Tibial nerve (tissue), 4 donors: ENCODE measurements at regions not wholly inside any gene's neighbourhood (a gene's known extent, or its start where the extent isn't known, plus 50 kb on each side); places are given as distances from the start of the nearest gene placed in this dataset.

ENCODE experiments used
- DNase-seq, 2 donors: peaks; one replicate each; pipeline ENCODE4 v3.0.0-alpha.2; 2019; ENCODE audit warnings: low spot score in 2 of 2
- H3K27ac ChIP-seq, 4 donors: fragments of 200-600 bp; sonication (generic) in 3 of 4; one replicate each; pipeline ENCODE4 v1.5.1; 2017 to 2019; ENCODE audit warnings: mild to moderate bottlenecking in 1 of 4
- H3K27me3 ChIP-seq, 2 donors: fragments of 200-600 bp; sonication (generic) in 1 of 2; one replicate each; pipeline versions ENCODE4 v1.5.1 to v1.6.0; 2017 to 2019
- H3K36me3 ChIP-seq, 3 donors: fragments of 200-600 bp; sonication (generic); one replicate each; pipeline ENCODE4 v1.5.1; 2018 to 2019
- H3K4me1 ChIP-seq, 4 donors: fragments of 200-600 bp; sonication (generic) in 3 of 4; one replicate each; pipeline ENCODE4 v1.5.1; 2017 to 2019
- H3K4me3 ChIP-seq, 4 donors: fragments of 200-600 bp; sonication (generic) in 3 of 4; one replicate each; pipeline ENCODE4 v1.5.1; 2017 to 2019; ENCODE audit warnings: mild to moderate bottlenecking in 1 of 4, moderate library complexity in 1 of 4
- H3K9me3 ChIP-seq, 4 donors: fragments of 200-600 bp; sonication (generic) in 3 of 4; one replicate each; pipeline ENCODE4 v1.5.1; 2017 to 2019
- EP300 ChIP-seq, 2 donors: sonication (generic); formaldehyde crosslinking; IDR thresholded peaks; one replicate each; pipeline ENCODE4 v1.6.1; 2017; ENCODE audit warnings: antibody characterized with exemption in 2 of 2, mild to moderate bottlenecking in 1 of 2
- POLR2A ChIP-seq, 2 donors: fragments of 450-650 bp; IDR thresholded peaks; one replicate each; pipeline ENCODE4 v1.6.1; 2017; ENCODE audit warnings: antibody characterized with exemption in 2 of 2, mild to moderate bottlenecking in 2 of 2, moderate library complexity in 2 of 2
- WGBS, 2 donors: methylation state at CpG; one replicate each; pipeline ENCODE4 v1.1.5; 2018; 5-methylcytosine and 5-hydroxymethylcytosine counted together
- TF ChIP-seq, protein P1 (sequence below), 5 experiments: fragments of 200-600 bp in 3 of 5; fragments of 450-650 bp in 2 of 5; sonication (generic) in 3 of 5; IDR thresholded peaks; one replicate each; pipeline ENCODE4 v1.5.1; 2016 to 2019; ENCODE audit warnings: antibody characterized with exemption in 5 of 5, mild to moderate bottlenecking in 3 of 5, moderate library complexity in 2 of 5

DNA sequence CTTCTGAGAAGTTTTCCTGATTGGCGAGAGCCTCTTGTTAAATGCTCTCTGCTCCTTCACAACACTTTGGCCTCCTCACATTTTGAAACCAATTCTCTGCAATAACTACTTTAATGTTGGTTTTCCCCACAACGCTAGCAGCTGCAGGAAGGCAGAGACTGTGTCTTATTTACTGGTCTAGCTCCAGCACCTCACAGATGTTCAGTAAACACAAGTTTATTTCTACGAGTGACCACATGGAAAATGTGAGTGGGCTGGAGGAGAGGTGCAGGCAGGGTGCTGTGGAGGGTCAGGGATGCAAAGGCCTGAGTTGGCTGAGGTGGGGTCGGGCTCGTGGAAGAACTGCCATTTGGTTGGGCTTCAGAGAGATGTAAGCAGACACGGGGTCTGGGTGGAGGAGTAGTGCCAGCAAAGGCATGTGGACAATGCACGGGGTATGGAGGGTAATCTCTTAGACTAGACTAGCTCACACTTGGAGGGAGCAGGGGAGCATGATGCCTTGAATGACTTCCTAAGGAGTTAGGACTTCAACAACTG, 117.4 kb upstream of the RTL1 start:
- TF ChIP-seq EP300 (IDR thresholded peaks at IDR 0.05) (no peak), POLR2A (IDR thresholded peaks at IDR 0.05) (no peak)
- TF ChIP-seq, protein P1, sequence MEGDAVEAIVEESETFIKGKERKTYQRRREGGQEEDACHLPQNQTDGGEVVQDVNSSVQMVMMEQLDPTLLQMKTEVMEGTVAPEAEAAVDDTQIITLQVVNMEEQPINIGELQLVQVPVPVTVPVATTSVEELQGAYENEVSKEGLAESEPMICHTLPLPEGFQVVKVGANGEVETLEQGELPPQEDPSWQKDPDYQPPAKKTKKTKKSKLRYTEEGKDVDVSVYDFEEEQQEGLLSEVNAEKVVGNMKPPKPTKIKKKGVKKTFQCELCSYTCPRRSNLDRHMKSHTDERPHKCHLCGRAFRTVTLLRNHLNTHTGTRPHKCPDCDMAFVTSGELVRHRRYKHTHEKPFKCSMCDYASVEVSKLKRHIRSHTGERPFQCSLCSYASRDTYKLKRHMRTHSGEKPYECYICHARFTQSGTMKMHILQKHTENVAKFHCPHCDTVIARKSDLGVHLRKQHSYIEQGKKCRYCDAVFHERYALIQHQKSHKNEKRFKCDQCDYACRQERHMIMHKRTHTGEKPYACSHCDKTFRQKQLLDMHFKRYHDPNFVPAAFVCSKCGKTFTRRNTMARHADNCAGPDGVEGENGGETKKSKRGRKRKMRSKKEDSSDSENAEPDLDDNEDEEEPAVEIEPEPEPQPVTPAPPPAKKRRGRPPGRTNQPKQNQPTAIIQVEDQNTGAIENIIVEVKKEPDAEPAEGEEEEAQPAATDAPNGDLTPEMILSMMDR (IDR thresholded peaks at IDR 0.05): no peak
- H3K27me3 ChIP-seq: no peaks in the 10 kb centered on the region
- H3K9me3 ChIP-seq: no peaks in the 10 kb centered on the region
- no peak overlapping the region for H3K4me3 ChIP-seq
- peaks cover 0 to 4% (median 0%) of the 10 kb centered on the region in 4 donors for H3K4me1 ChIP-seq
- 76 to 79% methylated on average over 7 of the region's 7 CpGs for WGBS, 2 donors
- DNase-seq: no peak
- no peaks in the 10 kb centered on the region for H3K36me3 ChIP-seq
- no peak overlapping the region for H3K27ac ChIP-seq

DNA sequence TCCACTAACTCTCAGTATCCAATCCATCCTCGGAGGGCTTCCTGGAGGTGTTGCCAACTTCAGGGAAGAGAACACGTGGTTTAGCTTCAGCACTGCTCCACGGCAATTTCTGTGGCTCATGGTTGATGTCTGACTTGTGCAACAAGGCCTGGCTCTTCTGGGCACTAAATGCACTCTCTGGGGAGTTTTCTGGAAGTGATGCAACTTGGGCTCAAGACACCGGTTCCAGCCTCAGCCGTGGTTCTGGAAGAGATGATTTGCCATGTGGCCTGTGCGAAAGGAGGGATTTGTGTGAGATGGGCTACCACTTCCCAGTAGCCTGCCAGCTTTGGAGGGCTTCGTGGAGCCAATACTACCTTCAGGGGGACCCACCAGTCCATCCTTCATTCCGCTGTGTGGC, 118.6 kb upstream of the RTL1 start:
- Histone ChIP-seq H3K27ac (no peak overlapping the region), H3K4me3 (no peak overlapping the region), H3K9me3 (no peaks in the 10 kb centered on the region), H3K36me3 (no peaks in the 10 kb centered on the region), H3K4me1 (peaks cover 0 to 2% (median 0%) of the 10 kb centered on the region in 4 donors), H3K27me3 (no peaks in the 10 kb centered on the region)
- WGBS, 2 donors: 90 to 97% methylated on average over 8 of the region's 8 CpGs
- TF ChIP-seq POLR2A (IDR thresholded peaks at IDR 0.05): no peak
- TF ChIP-seq EP300 (IDR thresholded peaks at IDR 0.05): no peak
- no peak for DNase-seq

DNA sequence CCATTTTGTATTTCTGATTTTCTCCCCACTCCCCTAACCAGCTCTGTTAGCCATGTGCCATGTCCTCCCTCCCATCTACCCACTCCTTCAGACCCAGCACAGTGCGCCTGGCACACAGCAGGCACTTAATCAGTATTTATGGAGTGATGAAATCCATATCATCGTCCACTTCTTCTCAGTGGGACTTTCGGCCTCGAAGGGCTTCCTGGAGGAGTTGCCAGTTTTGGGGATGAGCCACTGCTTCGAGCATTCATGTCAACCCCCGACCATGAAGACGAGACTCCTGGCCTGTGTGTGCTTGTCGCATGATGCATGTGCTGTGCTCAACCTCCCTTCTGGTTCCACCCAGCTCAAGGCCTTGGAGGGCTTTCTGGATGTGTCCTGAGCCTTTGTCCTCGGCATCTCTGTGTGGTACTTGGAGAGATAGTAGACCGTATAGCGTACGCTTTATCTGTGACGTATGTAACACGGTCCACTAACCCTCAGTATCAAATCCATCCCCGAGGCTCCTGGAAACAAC, 119.5 kb upstream of the RTL1 start:
- WGBS, 2 donors: 92 to 95% methylated on average over 15 of the region's 15 CpGs
- no peak for DNase-seq
- TF ChIP-seq, protein P1 (IDR thresholded peaks at IDR 0.05): no peak
- TF ChIP-seq POLR2A (IDR thresholded peaks at IDR 0.05) (no peak), EP300 (IDR thresholded peaks at IDR 0.05) (no peak)

DNA sequence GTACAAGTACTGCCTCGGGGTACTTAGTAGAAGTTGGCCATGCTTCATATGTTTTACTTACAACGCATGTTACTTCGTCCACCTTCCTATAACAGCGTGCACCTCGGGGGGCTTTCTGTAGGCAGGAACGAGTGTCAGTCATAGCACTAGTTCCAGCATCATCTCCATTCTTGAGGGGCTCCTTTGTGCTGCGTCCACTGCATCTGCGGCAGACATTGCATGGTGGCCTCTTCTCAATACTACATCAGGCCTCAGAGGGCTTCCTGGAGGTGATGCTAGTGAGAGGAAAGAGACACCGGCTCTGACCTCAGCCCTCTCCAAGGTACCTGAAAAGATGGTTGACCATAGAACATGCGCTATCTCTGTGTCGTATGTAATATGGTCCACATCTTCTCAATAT, 121.2 kb upstream of the RTL1 start:
- no peak overlapping the region for H3K4me3 ChIP-seq
- no peak for DNase-seq
- no peaks in the 10 kb centered on the region for H3K4me1 ChIP-seq
- WGBS, 2 donors: 89 to 94% methylated on average over 11 of the region's 11 CpGs
- no peak for TF ChIP-seq POLR2A (IDR thresholded peaks at IDR 0.05)
- TF ChIP-seq EP300 (IDR thresholded peaks at IDR 0.05): no peak
- TF ChIP-seq, protein P1 (IDR thresholded peaks at IDR 0.05): no peak
- H3K27me3 ChIP-seq: no peaks in the 10 kb centered on the region
- no peak overlapping the region for H3K27ac ChIP-seq
- H3K36me3 ChIP-seq: no peaks in the 10 kb centered on the region
- no peaks in the 10 kb centered on the region for H3K9me3 ChIP-seq

More for the DNA sequence above, 119.5 kb upstream of the RTL1 start:
- no peak overlapping the region for H3K4me3 ChIP-seq
- H3K27ac ChIP-seq: no peak overlapping the region
- no peaks in the 10 kb centered on the region for H3K36me3 ChIP-seq
- H3K27me3 ChIP-seq: no peaks in the 10 kb centered on the region
- H3K9me3 ChIP-seq: no peaks in the 10 kb centered on the region
- no peaks in the 10 kb centered on the region for H3K4me1 ChIP-seq

DNA sequence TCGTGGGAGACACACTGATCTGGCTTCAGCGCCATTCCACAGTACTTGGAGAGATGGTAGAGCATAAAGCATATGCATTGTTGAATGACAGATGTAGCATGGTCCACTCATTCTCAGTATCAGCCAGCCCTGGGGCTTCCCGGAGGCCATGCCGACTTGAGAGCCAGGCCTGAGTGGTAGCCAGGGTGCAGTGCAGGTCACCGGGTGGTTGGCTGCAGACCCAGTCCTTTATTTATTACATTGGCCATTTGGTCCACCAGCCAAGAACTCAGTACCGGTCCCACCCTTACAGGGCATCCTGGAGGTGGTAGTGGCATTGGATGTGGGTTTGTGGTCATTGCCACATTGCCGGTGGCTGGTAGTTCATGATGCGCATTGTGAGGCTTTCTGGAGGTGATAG, 121.6 kb upstream of the RTL1 start:
- DNase-seq: peak in 1 of 2 donors; percentile 1
- 90 to 96% methylated on average over 8 of the region's 8 CpGs for WGBS, 2 donors
- Histone ChIP-seq H3K27ac (no peak overlapping the region), H3K27me3 (no peaks in the 10 kb centered on the region), H3K4me1 (no peaks in the 10 kb centered on the region), H3K4me3 (no peak overlapping the region), H3K36me3 (no peaks in the 10 kb centered on the region), H3K9me3 (no peaks in the 10 kb centered on the region)
- TF ChIP-seq EP300 (IDR thresholded peaks at IDR 0.05) (no peak), POLR2A (IDR thresholded peaks at IDR 0.05) (no peak)
- TF ChIP-seq, protein P1 (IDR thresholded peaks at IDR 0.05): no peak
